ENCODE measurements at regions not wholly inside any gene's neighbourhood (a gene's known extent, or its start where the extent isn't known, plus 50 kb on each side); places are given as distances from the start of the nearest gene placed in this dataset.
"Not testable (repeated sequence)": the region's sequence is repeated elsewhere in the genome, so short reads cannot be mapped to it uniquely, and the experiment has no call there.

DNA sequence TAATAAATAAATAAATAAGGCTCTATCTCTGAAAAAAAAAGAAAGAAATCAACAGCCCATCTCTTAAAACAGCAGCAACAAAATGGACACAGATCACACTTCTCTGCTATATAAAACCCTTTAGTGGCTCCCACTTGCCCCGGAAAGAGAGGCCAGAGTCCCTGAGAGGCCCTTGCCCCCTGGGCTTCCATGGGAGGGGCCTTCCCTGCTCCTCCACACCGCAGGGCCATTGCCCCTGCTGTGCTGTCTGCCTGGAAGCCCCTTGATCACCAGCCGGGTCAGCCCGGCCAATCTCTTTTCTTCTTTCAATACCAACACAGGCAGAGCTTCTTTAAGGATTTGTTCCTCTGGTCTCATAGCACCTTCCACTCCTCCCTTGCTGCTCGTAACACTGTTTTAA lies 171.1 kb downstream of the URI1 start:
- no peak for TF ChIP-seq ZFX (IDR thresholded peaks at IDR 0.05; ENCODE audit: borderline replicate concordance)
- TF ChIP-seq, protein P1, sequence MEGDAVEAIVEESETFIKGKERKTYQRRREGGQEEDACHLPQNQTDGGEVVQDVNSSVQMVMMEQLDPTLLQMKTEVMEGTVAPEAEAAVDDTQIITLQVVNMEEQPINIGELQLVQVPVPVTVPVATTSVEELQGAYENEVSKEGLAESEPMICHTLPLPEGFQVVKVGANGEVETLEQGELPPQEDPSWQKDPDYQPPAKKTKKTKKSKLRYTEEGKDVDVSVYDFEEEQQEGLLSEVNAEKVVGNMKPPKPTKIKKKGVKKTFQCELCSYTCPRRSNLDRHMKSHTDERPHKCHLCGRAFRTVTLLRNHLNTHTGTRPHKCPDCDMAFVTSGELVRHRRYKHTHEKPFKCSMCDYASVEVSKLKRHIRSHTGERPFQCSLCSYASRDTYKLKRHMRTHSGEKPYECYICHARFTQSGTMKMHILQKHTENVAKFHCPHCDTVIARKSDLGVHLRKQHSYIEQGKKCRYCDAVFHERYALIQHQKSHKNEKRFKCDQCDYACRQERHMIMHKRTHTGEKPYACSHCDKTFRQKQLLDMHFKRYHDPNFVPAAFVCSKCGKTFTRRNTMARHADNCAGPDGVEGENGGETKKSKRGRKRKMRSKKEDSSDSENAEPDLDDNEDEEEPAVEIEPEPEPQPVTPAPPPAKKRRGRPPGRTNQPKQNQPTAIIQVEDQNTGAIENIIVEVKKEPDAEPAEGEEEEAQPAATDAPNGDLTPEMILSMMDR (IDR thresholded peaks at IDR 0.05) = no peak
- H3K27ac ChIP-seq = no peak overlapping the region

DNA sequence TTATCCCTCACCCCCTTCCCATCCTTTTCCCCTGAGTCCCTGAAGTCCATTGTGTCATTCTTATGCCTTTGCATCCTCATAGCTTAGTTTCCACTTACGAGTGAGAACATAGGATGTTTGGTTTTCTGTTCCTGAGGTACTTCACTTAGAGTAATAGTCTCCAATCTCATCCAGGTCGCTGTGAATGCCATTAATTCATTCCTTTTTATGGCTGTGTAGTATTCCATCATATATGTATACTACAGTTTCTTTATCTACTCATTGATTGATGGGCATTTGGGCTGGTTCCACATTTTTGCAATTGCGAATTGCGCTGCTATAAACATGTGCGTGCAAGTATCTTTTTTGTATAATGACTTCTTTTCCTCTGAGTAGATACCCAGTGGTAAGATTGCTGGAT lies 172.1 kb downstream of the URI1 start:
- H3K27ac ChIP-seq = not testable (repeated sequence)

DNA sequence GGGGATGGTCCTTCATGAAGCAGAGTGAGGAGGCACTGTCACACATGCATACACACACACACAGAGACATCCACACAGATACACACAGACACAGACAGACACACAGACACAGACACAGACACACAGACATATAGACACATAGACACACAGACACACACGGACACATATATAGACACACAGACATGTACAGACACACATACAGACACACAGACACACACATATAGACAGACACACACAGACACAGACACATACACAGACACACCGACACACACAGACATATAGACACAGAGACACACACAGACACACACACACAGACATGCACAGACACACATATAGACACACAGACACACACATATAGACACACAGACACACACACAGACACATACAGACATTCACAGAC lies 173.9 kb downstream of the URI1 start:
- TF ChIP-seq ZFX (IDR thresholded peaks at IDR 0.05; ENCODE audit: borderline replicate concordance) = no peak
- TF ChIP-seq, protein P1 (IDR thresholded peaks at IDR 0.05) = no peak

DNA sequence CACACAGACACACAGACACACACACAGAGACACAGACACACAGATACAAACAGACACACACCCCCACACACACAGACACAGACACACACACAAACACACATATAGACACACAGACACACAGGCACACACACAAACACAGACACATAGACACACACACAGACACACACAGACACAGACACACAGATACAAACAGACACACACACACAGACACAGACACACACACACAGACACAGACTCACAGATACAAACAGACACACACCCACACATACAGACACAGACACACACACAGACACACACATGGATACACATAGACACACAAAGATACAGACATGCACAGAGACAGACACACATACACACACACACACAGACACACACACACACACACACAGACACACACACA lies 174.5 kb downstream of the URI1 start:
- TF ChIP-seq, protein P1 (IDR thresholded peaks at IDR 0.05) = no peak
- no peak for TF ChIP-seq ZFX (IDR thresholded peaks at IDR 0.05; ENCODE audit: borderline replicate concordance)
- no peak overlapping the region for H3K27ac ChIP-seq

More for the DNA sequence above, 173.9 kb downstream of the URI1 start:
- no peak overlapping the region for H3K27ac ChIP-seq

DNA sequence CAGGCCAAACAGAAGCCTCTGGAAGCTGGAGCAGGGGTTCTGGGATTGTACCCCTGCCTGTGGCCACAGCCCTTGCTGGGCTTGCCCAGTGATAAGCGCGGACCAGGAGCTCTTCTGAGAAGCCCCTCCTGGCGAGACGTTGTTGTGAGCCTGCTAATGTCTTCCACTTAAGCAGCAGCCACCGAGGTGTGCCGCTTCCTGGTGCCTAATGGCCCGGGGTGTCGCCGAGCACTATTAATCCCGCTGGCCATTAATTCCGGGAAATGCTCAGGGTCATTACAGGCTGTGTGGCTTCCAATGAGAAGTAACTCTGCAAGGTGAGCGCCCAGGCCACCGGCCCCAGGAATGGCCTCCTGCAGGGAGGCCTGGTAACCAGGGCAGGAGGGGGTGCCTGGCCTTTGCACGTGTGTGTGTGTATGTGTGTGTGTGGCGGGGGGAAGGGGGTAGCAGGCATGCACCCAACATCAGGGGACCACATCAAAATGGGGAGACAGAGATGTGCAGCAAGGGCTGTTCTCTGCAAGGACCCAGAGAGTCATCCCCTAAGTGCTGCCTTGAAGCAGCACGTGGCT lies 175.0 kb downstream of the URI1 start:
- TF ChIP-seq, protein P1 (IDR thresholded peaks at IDR 0.05) = no peak
- TF ChIP-seq ZFX (IDR thresholded peaks at IDR 0.05; ENCODE audit: borderline replicate concordance) = no peak
- no peak overlapping the region for H3K27ac ChIP-seq

DNA sequence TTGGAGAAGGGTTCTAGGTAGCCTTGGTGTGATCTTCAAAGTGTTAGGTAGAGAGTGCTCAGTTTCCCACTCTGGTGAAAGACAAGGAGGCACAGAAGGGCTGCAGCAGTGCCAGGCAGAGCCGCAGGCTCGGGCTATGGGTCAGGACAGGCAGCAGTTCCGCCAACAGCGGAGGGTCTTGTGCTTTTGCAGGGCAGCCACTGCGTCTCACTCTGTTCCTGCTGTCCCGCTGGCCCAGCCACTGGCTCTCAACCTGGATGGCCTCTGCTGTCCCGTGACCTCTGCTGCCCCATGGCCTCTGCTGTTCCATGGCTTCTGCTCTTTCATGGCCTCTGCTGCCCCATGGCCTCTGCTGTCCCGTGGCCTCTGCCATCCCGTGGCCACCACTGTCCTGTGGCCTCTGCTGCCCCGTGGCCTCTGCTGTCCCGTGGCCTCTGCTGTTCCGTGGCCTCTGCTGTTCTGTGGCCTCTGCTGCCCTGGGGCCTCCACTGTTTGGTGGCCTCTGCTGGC lies 175.7 kb downstream of the URI1 start:
- H3K27ac ChIP-seq = no peak overlapping the region
- TF ChIP-seq, protein P1 (IDR thresholded peaks at IDR 0.05) = no peak
- no peak for TF ChIP-seq ZFX (IDR thresholded peaks at IDR 0.05; ENCODE audit: borderline replicate concordance)

DNA sequence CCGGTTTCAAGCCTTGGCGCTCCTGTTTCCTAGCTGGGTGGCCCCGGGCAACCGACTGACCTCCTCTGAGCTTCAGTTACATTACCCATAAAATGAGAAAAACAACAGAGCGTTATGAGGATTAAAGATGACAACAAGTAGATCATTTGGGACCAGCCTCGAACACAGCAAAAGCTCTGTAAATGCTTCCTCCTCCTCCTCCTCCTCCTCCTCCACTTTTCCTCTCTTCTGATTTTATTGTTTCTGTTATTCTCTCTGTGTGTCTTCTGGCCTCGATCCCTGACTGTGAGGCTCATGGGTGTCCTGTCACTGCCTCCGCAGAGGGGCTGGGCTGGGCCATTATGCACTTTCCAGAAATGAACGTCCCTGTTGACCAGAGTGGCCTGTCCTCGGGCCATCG lies 176.2 kb downstream of the URI1 start:
- no peak overlapping the region for H3K27ac ChIP-seq
- TF ChIP-seq, protein P1 (IDR thresholded peaks at IDR 0.05) = no peak
- no peak for TF ChIP-seq ZFX (IDR thresholded peaks at IDR 0.05; ENCODE audit: borderline replicate concordance)

DNA sequence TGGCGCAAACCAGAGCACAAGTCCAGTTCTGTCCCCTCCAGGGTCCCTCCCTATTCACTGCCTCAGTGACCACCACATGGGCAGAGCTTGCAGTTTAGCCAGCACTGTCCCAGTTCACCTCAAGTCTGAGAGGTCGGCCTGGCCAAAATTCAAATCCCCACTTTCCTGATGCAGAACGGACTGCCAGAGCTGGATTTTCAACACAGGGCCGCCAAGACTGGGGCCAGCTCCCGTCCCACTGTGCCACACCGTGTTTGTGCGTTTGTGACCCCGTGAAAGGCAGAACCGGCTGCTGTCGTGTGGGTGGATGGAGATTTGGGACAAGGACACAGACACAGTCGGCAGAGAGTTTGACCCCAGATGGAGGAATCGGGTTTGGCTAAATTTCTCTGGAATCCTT lies 176.7 kb downstream of the URI1 start:
- no peak for TF ChIP-seq ZFX (IDR thresholded peaks at IDR 0.05; ENCODE audit: borderline replicate concordance)

More for the DNA sequence above, 176.7 kb downstream of the URI1 start:
- no peak overlapping the region for H3K27ac ChIP-seq
